HAP-1 (cell line): ENCODE measurements at regions not wholly inside any gene's neighbourhood (a gene's known extent, or its start where the extent isn't known, plus 50 kb on each side); places are given as distances from the start of the nearest gene placed in this dataset.

Experiments used
- DNase-seq, 2 experiments: peaks; one replicate each; pipeline ENCODE4 v3.0.0-alpha.2; 2016 to 2020; ENCODE audit warnings: low spot score in 2 of 2
- H3K27me3 ChIP-seq: fragments of 250-450 bp; sonication (Bioruptor Pico); 2 replicates; pipeline ENCODE4 v1.5.1; 2020; ENCODE audit warnings: low read depth, mild to moderate bottlenecking, moderate library complexity
- H3K36me3 ChIP-seq: fragments of 250-450 bp; sonication (Bioruptor Pico); replicated peaks from 2 replicates; pipeline ENCODE4 v1.5.1; 2020; ENCODE audit warnings: mild to moderate bottlenecking
- H3K4me1 ChIP-seq: fragments of 250-450 bp; sonication (Bioruptor Pico); 2 replicates; pipeline ENCODE4 v1.5.1; 2020; ENCODE audit warnings: mild to moderate bottlenecking
- H3K4me3 ChIP-seq: fragments of 250-450 bp; sonication (Bioruptor Pico); 2 replicates; pipeline ENCODE4 v1.5.1; 2020; ENCODE audit warnings: mild to moderate bottlenecking, moderate library complexity
- H3K9me3 ChIP-seq: fragments of 250-450 bp; sonication (Bioruptor Pico); 2 replicates; pipeline ENCODE4 v1.5.1; 2020; ENCODE audit warnings: mild to moderate bottlenecking, moderate library complexity
- in situ Hi-C: fragments of 300-500 bp; cut with MboI; formaldehyde crosslinking; loops from 3 replicates; pipeline ENCODE4 v1.14.3; 2020; ENCODE audit warnings: low sequenced_read_pairs, inconsistent platforms, mixed read lengths

- in situ Hi-C loops: no loop called here
- DNase-seq: no peak
- Histone ChIP-seq H3K9me3 (no peaks in the 10 kb centered on the region), H3K27me3 (no peaks in the 10 kb centered on the region), H3K4me1 (no peaks in the 10 kb centered on the region), H3K36me3 (no peaks in the 10 kb centered on the region), H3K4me3 (no peak overlapping the region)
These were observed 297.5 kb upstream of the SOX5 start for GRCh38 chr12:24246934-24247333.

GRCh38 chr12:24246376-24246775 is 296.9 kb upstream of the SOX5 start:
- H3K27me3 ChIP-seq: no peaks in the 10 kb centered on the region
- in situ Hi-C loops: no loop called here
- DNase-seq: no peak
- H3K9me3 ChIP-seq: no peaks in the 10 kb centered on the region
- peaks cover under 1% of the 10 kb centered on the region; the same call in 1 of the 2 replicates for H3K4me1 ChIP-seq
- H3K36me3 ChIP-seq: no peaks in the 10 kb centered on the region
- H3K4me3 ChIP-seq: no peak overlapping the region

GRCh38 chr12:24244801-24245200 is 295.3 kb upstream of the SOX5 start:
- Histone ChIP-seq H3K9me3 (no peaks in the 10 kb centered on the region), H3K4me3 (no peak overlapping the region), H3K36me3 (no peaks in the 10 kb centered on the region), H3K4me1 (peaks cover 4% of the 10 kb centered on the region; the same call in 1 of the 2 replicates), H3K27me3 (no peaks in the 10 kb centered on the region)
- in situ Hi-C loops: no loop called here
- DNase-seq: no peak

GRCh38 chr12:24244231-24244630 is 294.8 kb upstream of the SOX5 start:
- H3K4me3 ChIP-seq: no peak overlapping the region
- H3K27me3 ChIP-seq: no peaks in the 10 kb centered on the region
- peaks cover 9% of the 10 kb centered on the region for H3K4me1 ChIP-seq
- H3K36me3 ChIP-seq: no peaks in the 10 kb centered on the region
- in situ Hi-C loops: no loop called here
- no peak for DNase-seq
- H3K9me3 ChIP-seq: no peaks in the 10 kb centered on the region

- Histone ChIP-seq H3K9me3 (no peaks in the 10 kb centered on the region), H3K27me3 (no peaks in the 10 kb centered on the region), H3K4me3 (no peak overlapping the region), H3K4me1 (peaks cover 23% of the 10 kb centered on the region), H3K36me3 (no peaks in the 10 kb centered on the region)
- in situ Hi-C loops: no loop called here
- no peak for DNase-seq
These were observed 291.2 kb upstream of the SOX5 start for GRCh38 chr12:24240707-24241106.

GRCh38 chr12:24233519-24234246 is 284.2 kb upstream of the SOX5 start:
- in situ Hi-C loops: no loop called here
- Histone ChIP-seq H3K4me1 (peaks cover 22% of the 10 kb centered on the region), H3K27me3 (no peaks in the 10 kb centered on the region), H3K4me3 (no peak overlapping the region), H3K9me3 (no peaks in the 10 kb centered on the region), H3K36me3 (no peaks in the 10 kb centered on the region)
- DNase-seq: no peak

GRCh38 chr12:24232531-24232930 is 283.1 kb upstream of the SOX5 start:
- Histone ChIP-seq H3K4me1 (peaks cover 13% of the 10 kb centered on the region), H3K27me3 (no peaks in the 10 kb centered on the region), H3K4me3 (no peak overlapping the region), H3K36me3 (no peaks in the 10 kb centered on the region), H3K9me3 (no peaks in the 10 kb centered on the region)
- in situ Hi-C loops: no loop called here
- DNase-seq: no peak

GRCh38 chr12:24231298-24231697 is 281.8 kb upstream of the SOX5 start:
- H3K4me1 ChIP-seq: peaks cover 13% of the 10 kb centered on the region
- no peak for DNase-seq

GRCh38 chr12:24230061-24230701 is 280.7 kb upstream of the SOX5 start:
- DNase-seq: peak; percentile 55 to 71
- H3K4me3 ChIP-seq: no peak overlapping the region

More at GRCh38 chr12:24231298-24231697, 281.8 kb upstream of the SOX5 start:
- no peaks in the 10 kb centered on the region for H3K9me3 ChIP-seq
- no peaks in the 10 kb centered on the region for H3K36me3 ChIP-seq
- in situ Hi-C loops: no loop called here
- H3K27me3 ChIP-seq: no peaks in the 10 kb centered on the region
- no peak overlapping the region for H3K4me3 ChIP-seq

GRCh38 chr12:24229031-24229700 is 279.7 kb upstream of the SOX5 start:
- H3K4me3 ChIP-seq: no peak overlapping the region
- DNase-seq: no peak
- H3K9me3 ChIP-seq: no peaks in the 10 kb centered on the region
- peaks cover 13% of the 10 kb centered on the region for H3K4me1 ChIP-seq
- in situ Hi-C loops: no loop called here
- H3K27me3 ChIP-seq: no peaks in the 10 kb centered on the region
- no peaks in the 10 kb centered on the region for H3K36me3 ChIP-seq

More at GRCh38 chr12:24230061-24230701, 280.7 kb upstream of the SOX5 start:
- H3K36me3 ChIP-seq: no peaks in the 10 kb centered on the region
- in situ Hi-C loops: no loop called here
- H3K9me3 ChIP-seq: no peaks in the 10 kb centered on the region
- peaks cover 13% of the 10 kb centered on the region for H3K4me1 ChIP-seq
- no peaks in the 10 kb centered on the region for H3K27me3 ChIP-seq

GRCh38 chr12:24228371-24228770 is 278.9 kb upstream of the SOX5 start:
- Histone ChIP-seq H3K9me3 (no peaks in the 10 kb centered on the region), H3K36me3 (no peaks in the 10 kb centered on the region), H3K4me1 (peaks cover 13% of the 10 kb centered on the region), H3K4me3 (no peak overlapping the region), H3K27me3 (no peaks in the 10 kb centered on the region)
- in situ Hi-C loops: no loop called here
- no peak for DNase-seq

GRCh38 chr12:24227551-24227950 is 278.1 kb upstream of the SOX5 start:
- no peak for DNase-seq
- Histone ChIP-seq H3K4me1 (peaks cover 13% of the 10 kb centered on the region), H3K36me3 (no peaks in the 10 kb centered on the region), H3K27me3 (no peaks in the 10 kb centered on the region), H3K4me3 (no peak overlapping the region), H3K9me3 (no peaks in the 10 kb centered on the region)
- in situ Hi-C loops: no loop called here

- no peak for DNase-seq
- Histone ChIP-seq H3K4me1 (peaks cover 13% of the 10 kb centered on the region), H3K27me3 (no peaks in the 10 kb centered on the region), H3K9me3 (no peaks in the 10 kb centered on the region), H3K4me3 (no peak overlapping the region), H3K36me3 (no peaks in the 10 kb centered on the region)
- in situ Hi-C loops: no loop called here
These were observed 277.4 kb upstream of the SOX5 start for GRCh38 chr12:24226745-24227350.

- H3K9me3 ChIP-seq: no peaks in the 10 kb centered on the region
- no peak for DNase-seq
- in situ Hi-C loops: no loop called here
These were observed 274.9 kb upstream of the SOX5 start for GRCh38 chr12:24224401-24224800.

More at GRCh38 chr12:24224401-24224800, 274.9 kb upstream of the SOX5 start:
- Histone ChIP-seq H3K36me3 (no peaks in the 10 kb centered on the region), H3K4me3 (no peak overlapping the region), H3K27me3 (no peaks in the 10 kb centered on the region), H3K4me1 (no peaks in the 10 kb centered on the region)
